H1 (cell line): ENCODE measurements at regions not wholly inside any gene's neighbourhood (a gene's known extent, or its start where the extent isn't known, plus 50 kb on each side); places are given as distances from the start of the nearest gene placed in this dataset.

Source experiments
- CTCF ChIA-PET: fragments of 300-600 bp; sonication (Branson Sonifier 250); formaldehyde crosslinking; loops from one replicate; lab custom pipeline; 2021; ENCODE audit not compliant: partially characterized antibody; lab: Charles Lee
- POLR2A ChIA-PET: fragments of 300-600 bp; sonication (Branson Sonifier 250); formaldehyde crosslinking; loops from one replicate; lab custom pipeline; 2021; ENCODE audit warnings: inconsistent platforms; ENCODE audit not compliant: partially characterized antibody; lab: Charles Lee
- DNase-seq, 2 experiments: peaks; one replicate each; pipeline versions ENCODE4 v3.0.0 to v3.0.0-alpha.2; 2010 to 2022; ENCODE audit warnings: low spot score in 2 of 2, low read depth in 1 of 2, mixed read lengths in 1 of 2
- FAIRE-seq: peaks from 2 replicates; lab custom pipeline; 2011; peaks lifted over from hg19 to GRCh38; lab: Jason Lieb, UNC
- H2AFZ ChIP-seq: 2 replicates; pipeline ENCODE4 v1.8.1; 2012; ENCODE audit warnings: low read length, inconsistent platforms
- H2AK5ac ChIP-seq: 2 replicates; pipeline ENCODE4 v1.6.1; 2013; ENCODE audit warnings: low read depth, low read length
- H2BK120ac ChIP-seq: replicated peaks from 2 replicates; pipeline ENCODE3; 2013; ENCODE audit warnings: low read depth, low read length, inconsistent platforms
- H2BK12ac ChIP-seq: 2 replicates; pipeline ENCODE4 v1.6.1; 2013; ENCODE audit warnings: low read depth, low read length
- H2BK15ac ChIP-seq: 2 replicates; pipeline ENCODE4 v1.6.1; 2013; ENCODE audit warnings: low read length
- H2BK20ac ChIP-seq: 2 replicates; pipeline ENCODE4 v1.6.1; 2013; ENCODE audit warnings: low read length
- H2BK5ac ChIP-seq: 2 replicates; pipeline ENCODE4 v1.6.1; 2013; ENCODE audit warnings: low read depth, low read length
- H3K14ac ChIP-seq: 2 replicates; pipeline ENCODE4 v1.6.1; 2013; ENCODE audit warnings: inconsistent platforms; ENCODE audit not compliant: insufficient read length
- H3K18ac ChIP-seq: 2 replicates; pipeline ENCODE4 v1.6.1; 2013; ENCODE audit warnings: low read length; ENCODE audit errors: extremely low read depth
- H3K23ac ChIP-seq: 2 replicates; pipeline ENCODE4 v1.6.1; 2013; ENCODE audit warnings: inconsistent platforms; ENCODE audit not compliant: insufficient read length
- H3K23me2 ChIP-seq: 2 replicates; pipeline ENCODE4 v1.6.1; 2013; ENCODE audit warnings: low read depth, low read length
- H3K27ac ChIP-seq: 2 replicates; pipeline ENCODE4 v1.6.1; 2011; ENCODE audit warnings: low read depth, low read length, inconsistent platforms
- H3K27me3 ChIP-seq, 4 experiments: replicated peaks in 1 of 4; 1 replicate in 1 of 4; 2 replicates in 3 of 4; pipeline versions ENCODE4 v1.6.1 to v1.8.1; 2011 to 2013; ENCODE audit warnings: low read length in 3 of 4, mild to moderate bottlenecking in 3 of 4, inconsistent platforms in 2 of 4, mixed read lengths in 2 of 4, moderate library complexity in 1 of 4; ENCODE audit not compliant: control insufficient read depth in 3 of 4, insufficient read depth in 3 of 4; ENCODE audit errors: extremely low read depth in 1 of 4
- H3K36me3 ChIP-seq, 4 experiments: 2 replicates each; pipeline versions ENCODE4 v1.6.1 to v1.8.1; 2011 to 2013; ENCODE audit warnings: mild to moderate bottlenecking in 4 of 4, low read length in 3 of 4, moderate library complexity in 2 of 4, control low read depth in 1 of 4, inconsistent platforms in 1 of 4; ENCODE audit not compliant: insufficient read depth in 4 of 4, control insufficient read depth in 2 of 4
- H3K4ac ChIP-seq: replicated peaks from 2 replicates; pipeline ENCODE3; 2013; ENCODE audit warnings: low read length, low read depth, mixed read lengths, inconsistent platforms; ENCODE audit not compliant: insufficient read length
- H3K4me1 ChIP-seq, 4 experiments: replicated peaks in 1 of 4; 1 replicate in 1 of 4; 2 replicates in 3 of 4; pipeline versions ENCODE4 v1.6.1 to v1.8.1; 2011 to 2013; ENCODE audit warnings: low read length in 3 of 4, inconsistent platforms in 2 of 4, mixed read lengths in 1 of 4; ENCODE audit not compliant: insufficient read depth in 4 of 4, control insufficient read depth in 3 of 4
- H3K4me2 ChIP-seq, 2 experiments: 2 replicates each; pipeline versions ENCODE4 v1.6.1 to v1.8.1; 2011 to 2013; ENCODE audit warnings: low read depth in 2 of 2, low read length in 2 of 2, control low read depth in 1 of 2, inconsistent platforms in 1 of 2, mild to moderate bottlenecking in 1 of 2; ENCODE audit not compliant: insufficient read depth in 1 of 2
- H3K4me3 ChIP-seq, 4 experiments: fragments of 200-600, 300-600 bp in 1 of 4; sonication (generic), shearing (Covaris generic), sonication (Bioruptor Twin) in 1 of 4; 2 replicates each; pipeline versions ENCODE4 v1.5.1 to v1.8.1; 2011 to 2016; ENCODE audit warnings: low read length in 4 of 4, low read depth in 3 of 4, control low read depth in 2 of 4, inconsistent platforms in 2 of 4, mild to moderate bottlenecking in 2 of 4, mixed read lengths in 1 of 4, moderate library complexity in 1 of 4; ENCODE audit not compliant: insufficient read depth in 2 of 4; ENCODE audit errors: extremely low read depth in 1 of 4
- H3K56ac ChIP-seq: replicated peaks from 2 replicates; pipeline ENCODE3; 2013; ENCODE audit warnings: low read depth, mild to moderate bottlenecking, mixed read lengths, low read length, inconsistent platforms; ENCODE audit not compliant: insufficient read length
- H3K79me1 ChIP-seq: 2 replicates; pipeline ENCODE4 v1.6.1; 2013; ENCODE audit warnings: low read depth, low read length, control low read depth
- H3K79me2 ChIP-seq, 2 experiments: 2 replicates each; pipeline versions ENCODE4 v1.6.1 to v1.8.1; 2012 to 2013; ENCODE audit warnings: low read length in 2 of 2, mild to moderate bottlenecking in 2 of 2, inconsistent platforms in 1 of 2; ENCODE audit not compliant: insufficient read depth in 2 of 2, control insufficient read depth in 1 of 2
- H3K9ac ChIP-seq, 4 experiments: replicated peaks in 1 of 4; 1 replicate in 1 of 4; 2 replicates in 3 of 4; pipeline versions ENCODE4 v1.6.1 to v1.8.1; 2011 to 2013; ENCODE audit warnings: low read depth in 3 of 4, low read length in 3 of 4, control low read depth in 2 of 4, mild to moderate bottlenecking in 2 of 4, moderate library complexity in 2 of 4, inconsistent platforms in 1 of 4; ENCODE audit errors: extremely low read depth in 1 of 4
- H3K9me3 ChIP-seq, 2 experiments: 2 replicates each; pipeline versions ENCODE4 v1.6.1 to v1.8.1; 2012 to 2013; ENCODE audit warnings: mild to moderate bottlenecking in 2 of 2, moderate library complexity in 2 of 2, control low read depth in 1 of 2, inconsistent platforms in 1 of 2, low read depth in 1 of 2, low read length in 1 of 2, mixed read lengths in 1 of 2; ENCODE audit not compliant: insufficient read depth in 2 of 2
- H4K20me1 ChIP-seq, 2 experiments: replicated peaks in 1 of 2; 2 replicates each; pipeline versions ENCODE3 to v1.8.1; 2011 to 2013; ENCODE audit warnings: inconsistent platforms in 2 of 2, low read length in 2 of 2, mild to moderate bottlenecking in 1 of 2; ENCODE audit not compliant: insufficient read depth in 2 of 2, control insufficient read depth in 1 of 2
- H4K5ac ChIP-seq: 2 replicates; pipeline ENCODE4 v1.6.1; 2013; ENCODE audit warnings: low read length, low read depth, mixed read lengths, inconsistent platforms; ENCODE audit not compliant: insufficient read length
- H4K8ac ChIP-seq: 2 replicates; pipeline ENCODE4 v1.8.0; 2013; ENCODE audit warnings: mild to moderate bottlenecking, moderate library complexity, low read length, inconsistent platforms; ENCODE audit not compliant: insufficient read depth; ENCODE audit errors: extremely low read depth
- H4K91ac ChIP-seq: replicated peaks from 2 replicates; pipeline ENCODE3; 2013; ENCODE audit warnings: low read length, mixed read lengths, inconsistent platforms; ENCODE audit not compliant: insufficient read length
- WGBS, 2 experiments: shearing (Covaris generic) in 1 of 2; methylation state at CpG; one replicate each; pipeline versions ENCODE4 v1.1.6 to v1.1.7; 2013 to 2015; ENCODE audit warnings: low lambda C conversion rate in 2 of 2, mixed read lengths in 2 of 2, inconsistent platforms in 1 of 2, low coverage in 1 of 2, missing lambda C conversion rate in 1 of 2; ENCODE audit not compliant: insufficient replicate concordance in 2 of 2, insufficient coverage in 1 of 2, insufficient read length in 1 of 2; ENCODE audit errors: extremely low coverage in 1 of 2, missing lambda C conversion rate in 1 of 2; 5-methylcytosine and 5-hydroxymethylcytosine counted together

- no peaks in the 10 kb centered on the region; a peak in 1 of 8 replicates for H3K36me3 ChIP-seq
- no peak overlapping the region for H3K23ac ChIP-seq
- H4K5ac ChIP-seq = no peak overlapping the region
- H3K9ac ChIP-seq = no peak overlapping the region; a peak in 1 of 7 replicates
- no peak overlapping the region for H2BK12ac ChIP-seq
- H3K56ac ChIP-seq = no peak overlapping the region
- H2BK20ac ChIP-seq = no peak overlapping the region
- H2AK5ac ChIP-seq = no peak overlapping the region
- H3K4me3 ChIP-seq = no peak overlapping the region
- H3K4ac ChIP-seq = no peak overlapping the region
- H2BK5ac ChIP-seq = no peak overlapping the region
- no peaks in the 10 kb centered on the region for H3K79me2 ChIP-seq
- no peaks in the 10 kb centered on the region for H4K20me1 ChIP-seq
- no peak overlapping the region for H2BK120ac ChIP-seq
- H2AFZ ChIP-seq = no peak overlapping the region
- no peaks in the 10 kb centered on the region; the same call in 1 of the 2 replicates for H3K79me1 ChIP-seq
- H3K27me3 ChIP-seq = no peaks in the 10 kb centered on the region
- no peak overlapping the region for H4K8ac ChIP-seq
- ChIA-PET CTCF (interaction anchor here (0.7 to 2.0 kb wide), 7 partner anchors 13 to 619 kb away, joined by 3 to 6 read pairs (median 3); no protein-coding TSS in a partner anchor), POLR2A (no interaction called here)
- no peaks in the 10 kb centered on the region for H3K23me2 ChIP-seq
- no peak overlapping the region for H3K18ac ChIP-seq
- H3K4me1 ChIP-seq = no peaks in the 10 kb centered on the region
- no peak overlapping the region for H2BK15ac ChIP-seq
- H3K27ac ChIP-seq = no peak overlapping the region
- FAIRE-seq = no peak
- no peak overlapping the region for H4K91ac ChIP-seq
- no peak overlapping the region for H3K4me2 ChIP-seq
- DNase-seq = no peak
- H3K9me3 ChIP-seq = no peaks in the 10 kb centered on the region
- WGBS, 2 experiments = 94% methylated on average over 8 of the region's 8 CpGs; no CpG with 5 or more reads in 1 of the 2 experiments
- no peak overlapping the region for H3K14ac ChIP-seq
These were observed 118.3 kb upstream of the GGTLC1 start for GRCh38 chr20:24106801-24107445.
